ENCODE measurements at regions not wholly inside any gene's neighbourhood (a gene's known extent, or its start where the extent isn't known, plus 50 kb on each side); places are given as distances from the start of the nearest gene placed in this dataset.
"Not testable (repeated sequence)": the region's sequence is repeated elsewhere in the genome, so short reads cannot be mapped to it uniquely, and the experiment has no call there.

DNA sequence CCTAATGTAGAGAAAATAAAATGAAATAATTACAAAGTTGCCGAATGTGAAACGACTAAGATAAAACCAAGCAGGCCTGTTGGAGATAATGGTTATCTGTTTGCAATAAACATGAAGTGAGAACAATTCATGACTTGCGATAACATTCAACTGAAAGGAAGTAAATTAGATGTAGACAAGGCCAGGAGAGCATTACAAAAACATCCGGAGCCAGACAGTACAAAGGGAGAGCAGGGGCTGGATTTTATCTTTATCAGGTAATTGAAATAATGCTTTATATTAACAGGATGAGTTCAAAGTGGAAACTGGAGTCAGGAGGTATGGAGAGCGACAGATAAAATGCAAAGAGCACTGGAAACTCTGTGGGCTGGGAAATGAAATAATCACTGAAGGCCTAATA is 265.6 kb upstream of the GOT2 start:
- DNase-seq (ENCODE audit: low spot score): no peak
- Mint-ChIP-seq H3K36me3 (ENCODE audit: low read depth) (no peaks in the 10 kb centered on the region), H3K27ac (no peak overlapping the region), H3K9me3 (peaks cover 5% of the 10 kb centered on the region), H3K4me3 (ENCODE audit: low read depth) (no peak overlapping the region), H3K27me3 (ENCODE audit: low read depth) (no peaks in the 10 kb centered on the region), H3K4me1 (ENCODE audit: low read depth) (no peaks in the 10 kb centered on the region)
- intact Hi-C loops (cut with micrococcal nuclease): no loop called here

DNA sequence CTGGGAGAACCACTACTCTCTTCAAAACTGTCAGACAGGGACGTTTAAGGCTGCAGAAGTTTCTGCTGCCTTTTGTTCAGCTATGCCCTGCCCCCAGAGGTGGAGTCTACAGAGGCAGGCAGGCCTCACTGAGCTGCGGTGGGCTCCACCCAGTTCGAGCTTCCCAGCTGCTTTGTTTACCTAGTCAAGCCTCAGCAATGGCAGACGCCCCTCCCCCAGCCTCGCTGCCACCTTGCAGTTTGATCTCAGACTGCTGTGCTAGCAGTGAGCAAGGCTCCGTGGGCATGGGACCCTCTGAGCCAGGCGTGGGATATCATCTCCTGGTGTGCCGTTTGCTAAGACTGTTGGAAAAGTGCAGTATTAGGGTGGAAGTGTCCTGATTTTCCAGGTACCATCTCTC is 258.6 kb upstream of the GOT2 start:
- H3K4me1 Mint-ChIP-seq (ENCODE audit: low read depth); intact Hi-C loops (cut with micrococcal nuclease); H3K36me3 Mint-ChIP-seq (ENCODE audit: low read depth); H3K4me3 Mint-ChIP-seq (ENCODE audit: low read depth); H3K27me3 Mint-ChIP-seq (ENCODE audit: low read depth); H3K27ac Mint-ChIP-seq; DNase-seq (ENCODE audit: low spot score): not testable (repeated sequence)
- H3K9me3 Mint-ChIP-seq: peaks cover 27% of the 10 kb centered on the region

DNA sequence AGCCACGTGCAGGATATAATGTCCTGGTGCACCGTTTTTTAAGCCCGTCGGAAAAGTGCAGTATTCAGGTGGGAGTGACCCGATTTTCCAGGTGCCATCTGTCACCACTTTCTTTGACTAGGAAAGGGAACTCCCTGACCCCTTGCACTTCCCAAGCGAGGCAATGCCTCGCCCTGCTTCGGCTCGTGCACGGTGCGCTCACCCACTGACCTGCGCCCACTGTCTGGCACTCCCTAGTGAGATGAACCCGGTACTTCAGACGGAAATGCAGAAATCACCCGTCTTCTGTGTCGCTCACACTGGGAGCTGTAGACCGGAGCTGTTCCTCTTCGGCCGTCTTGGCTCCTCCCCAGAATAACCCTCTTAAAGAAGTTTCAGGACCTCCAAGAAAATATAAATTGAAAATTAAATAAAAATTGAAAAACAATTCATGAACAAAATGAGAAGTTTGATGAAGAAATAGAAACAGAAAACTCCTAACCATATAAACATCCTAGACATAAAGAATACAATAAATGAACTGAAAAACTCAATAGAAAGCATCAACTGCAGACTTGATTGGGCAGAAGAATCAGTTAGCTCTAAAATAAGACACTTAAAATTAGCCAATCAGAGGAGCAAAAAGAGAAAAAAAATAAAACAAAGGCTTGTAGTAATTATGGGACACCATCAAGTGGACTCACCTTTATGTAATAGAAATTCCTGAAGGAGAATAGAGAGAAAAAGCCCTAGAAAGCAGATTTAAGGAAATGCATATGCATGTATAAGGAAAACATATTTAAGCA is 249.3 kb upstream of the GOT2 start:
- DNase-seq (ENCODE audit: low spot score); H3K36me3 Mint-ChIP-seq (ENCODE audit: low read depth); H3K4me3 Mint-ChIP-seq (ENCODE audit: low read depth); intact Hi-C loops (cut with micrococcal nuclease); H3K4me1 Mint-ChIP-seq (ENCODE audit: low read depth); H3K27ac Mint-ChIP-seq; H3K27me3 Mint-ChIP-seq (ENCODE audit: low read depth): not testable (repeated sequence)
- peaks cover 30% of the 10 kb centered on the region for H3K9me3 Mint-ChIP-seq

DNA sequence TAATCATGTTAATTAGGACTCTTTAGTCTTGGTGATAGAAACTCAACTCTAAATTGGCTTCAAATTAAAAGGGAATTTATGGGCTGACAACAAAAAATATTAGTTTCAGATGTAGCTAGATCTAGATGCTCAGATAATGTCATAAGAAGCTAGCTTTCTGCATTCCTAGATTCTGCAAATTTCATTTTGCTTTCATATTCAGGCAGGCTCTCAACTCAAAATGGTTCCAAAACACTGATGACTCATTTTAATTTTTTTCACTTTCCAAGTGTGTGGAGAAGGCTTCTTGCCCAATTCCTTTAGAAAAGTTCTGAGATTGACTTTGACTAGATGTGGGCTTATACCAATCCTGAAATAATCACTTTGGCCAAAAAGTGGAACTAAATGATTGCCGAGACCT is 236.7 kb upstream of the GOT2 start:
- Mint-ChIP-seq H3K4me1 (ENCODE audit: low read depth) (no peaks in the 10 kb centered on the region), H3K36me3 (ENCODE audit: low read depth) (no peaks in the 10 kb centered on the region), H3K9me3 (no peaks in the 10 kb centered on the region), H3K27ac (no peak overlapping the region), H3K4me3 (ENCODE audit: low read depth) (no peak overlapping the region), H3K27me3 (ENCODE audit: low read depth) (no peaks in the 10 kb centered on the region)
- intact Hi-C loops (cut with micrococcal nuclease): no loop called here
- no peak for DNase-seq (ENCODE audit: low spot score)

DNA sequence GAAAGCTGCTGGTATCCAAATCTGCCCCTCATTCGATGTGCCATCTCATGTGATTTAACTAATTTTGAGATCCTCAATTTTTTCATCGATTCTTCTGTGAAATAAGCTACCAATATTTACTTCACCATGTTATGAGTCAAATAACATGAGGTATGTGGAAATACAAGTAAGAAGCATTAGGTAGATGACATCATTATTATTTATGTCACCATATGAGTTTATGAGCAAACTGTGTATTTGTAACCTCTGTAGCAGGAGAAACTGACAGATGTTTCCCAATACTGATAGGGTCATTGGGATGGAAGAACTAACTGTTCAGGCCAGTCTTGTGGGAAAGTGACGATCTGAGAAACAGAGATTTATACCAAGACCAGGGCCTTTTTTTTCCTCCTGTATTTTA is 229.4 kb upstream of the GOT2 start:
- Mint-ChIP-seq H3K4me1 (ENCODE audit: low read depth) (no peaks in the 10 kb centered on the region), H3K9me3 (no peaks in the 10 kb centered on the region), H3K27me3 (ENCODE audit: low read depth) (no peaks in the 10 kb centered on the region), H3K27ac (no peak overlapping the region), H3K36me3 (ENCODE audit: low read depth) (no peaks in the 10 kb centered on the region), H3K4me3 (ENCODE audit: low read depth) (no peak overlapping the region)
- intact Hi-C loops (cut with micrococcal nuclease): no loop called here
- DNase-seq (ENCODE audit: low spot score): no peak

DNA sequence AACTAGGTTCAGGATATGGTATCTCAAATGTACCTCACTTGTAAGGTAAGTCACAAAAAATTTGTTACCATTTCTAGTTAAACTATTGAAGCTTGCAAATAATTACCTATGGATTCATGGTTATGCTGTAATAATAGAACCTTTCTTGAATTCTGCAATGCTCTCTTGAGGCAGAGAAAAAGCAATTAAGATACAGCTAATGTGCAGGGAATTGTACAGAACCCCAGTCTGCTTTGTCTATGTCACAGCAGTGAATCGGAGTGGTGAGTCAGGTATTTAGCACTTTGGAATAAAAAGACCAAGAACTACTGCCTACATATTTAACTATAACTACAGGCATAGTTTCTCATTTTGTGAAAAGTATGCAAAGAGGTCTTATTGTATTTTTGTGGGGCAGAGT is 228.7 kb upstream of the GOT2 start:
- Mint-ChIP-seq H3K27me3 (ENCODE audit: low read depth) (no peaks in the 10 kb centered on the region), H3K36me3 (ENCODE audit: low read depth) (no peaks in the 10 kb centered on the region)

DNA sequence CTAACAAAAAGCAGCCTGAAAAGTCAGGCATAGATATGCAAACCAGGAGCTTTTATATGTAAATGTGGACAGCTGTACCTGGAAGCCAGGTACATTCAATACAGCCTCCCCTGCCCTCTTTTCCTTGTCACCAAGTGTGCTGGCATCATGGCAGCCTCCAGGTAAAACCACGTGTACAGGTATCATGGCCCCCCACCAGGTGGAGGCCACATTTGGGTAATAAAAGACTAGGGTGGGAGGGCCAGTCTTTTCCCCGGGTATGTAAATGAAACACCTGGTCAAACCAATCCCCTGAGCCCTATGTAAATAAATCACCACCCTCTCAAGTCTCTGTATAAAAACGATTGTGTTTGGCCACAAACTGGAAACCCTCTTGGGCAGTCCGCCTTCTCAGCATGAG is 226.4 kb upstream of the GOT2 start:
- Mint-ChIP-seq H3K27me3 (ENCODE audit: low read depth) (no peaks in the 10 kb centered on the region), H3K4me1 (ENCODE audit: low read depth) (no peaks in the 10 kb centered on the region), H3K36me3 (ENCODE audit: low read depth) (no peaks in the 10 kb centered on the region), H3K27ac (no peak overlapping the region), H3K9me3 (no peaks in the 10 kb centered on the region), H3K4me3 (ENCODE audit: low read depth) (no peak overlapping the region)
- intact Hi-C loops (cut with micrococcal nuclease): no loop called here
- DNase-seq (ENCODE audit: low spot score): no peak

More for the DNA sequence above, 228.7 kb upstream of the GOT2 start:
- H3K4me1 Mint-ChIP-seq (ENCODE audit: low read depth): no peaks in the 10 kb centered on the region
- no peak for DNase-seq (ENCODE audit: low spot score)
- H3K27ac Mint-ChIP-seq: no peak overlapping the region
- H3K4me3 Mint-ChIP-seq (ENCODE audit: low read depth): no peak overlapping the region
- H3K9me3 Mint-ChIP-seq: no peaks in the 10 kb centered on the region
- intact Hi-C loops (cut with micrococcal nuclease): no loop called here

DNA sequence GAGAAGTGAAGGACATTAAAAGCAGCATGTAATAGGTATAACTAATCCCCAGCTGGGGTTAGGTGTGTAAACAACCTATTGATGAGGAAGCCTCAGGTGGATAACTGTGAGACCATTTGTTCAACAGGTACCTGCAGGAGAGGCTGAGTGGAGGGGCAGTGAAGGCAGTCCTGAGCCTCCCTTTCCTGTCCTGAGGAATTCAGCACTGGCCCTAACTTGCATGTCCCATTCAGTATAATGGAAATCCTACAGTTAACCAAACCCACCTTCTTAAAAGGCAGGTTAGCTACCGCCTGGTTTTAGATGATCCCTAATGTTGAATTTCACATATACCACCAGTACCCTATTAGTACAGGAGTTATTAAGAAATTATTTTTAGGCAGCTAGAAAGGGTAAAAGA is 225.9 kb upstream of the GOT2 start:
- no peak overlapping the region for H3K27ac Mint-ChIP-seq
- H3K4me3 Mint-ChIP-seq (ENCODE audit: low read depth): no peak overlapping the region
- no peaks in the 10 kb centered on the region for H3K9me3 Mint-ChIP-seq
- no peaks in the 10 kb centered on the region for H3K27me3 Mint-ChIP-seq (ENCODE audit: low read depth)
- no peak for DNase-seq (ENCODE audit: low spot score)
- H3K4me1 Mint-ChIP-seq (ENCODE audit: low read depth): no peaks in the 10 kb centered on the region
- intact Hi-C loops (cut with micrococcal nuclease): no loop called here
- no peaks in the 10 kb centered on the region for H3K36me3 Mint-ChIP-seq (ENCODE audit: low read depth)

DNA sequence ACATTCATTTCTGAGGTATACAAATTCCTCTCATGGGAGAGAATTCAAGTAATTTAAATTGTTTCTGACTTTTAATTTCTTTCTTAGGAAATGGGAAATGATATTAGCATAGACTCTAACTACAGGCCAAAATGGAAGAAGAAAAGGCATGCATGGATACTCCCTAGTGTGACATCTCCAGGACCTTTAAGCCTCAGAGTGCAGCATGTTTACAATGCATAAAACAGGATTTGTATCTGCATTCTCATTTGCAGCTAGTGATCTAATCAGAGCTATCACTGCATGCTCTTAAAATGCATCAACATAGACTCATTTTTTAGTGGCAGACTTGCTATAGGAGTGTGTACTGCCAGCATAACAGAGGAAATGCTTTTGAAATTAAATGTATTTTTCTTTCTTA is 224.6 kb upstream of the GOT2 start:
- Mint-ChIP-seq H3K27me3 (ENCODE audit: low read depth) (no peaks in the 10 kb centered on the region), H3K4me3 (ENCODE audit: low read depth) (no peak overlapping the region), H3K27ac (no peak overlapping the region), H3K9me3 (no peaks in the 10 kb centered on the region), H3K36me3 (ENCODE audit: low read depth) (no peaks in the 10 kb centered on the region), H3K4me1 (ENCODE audit: low read depth) (no peaks in the 10 kb centered on the region)
- DNase-seq (ENCODE audit: low spot score): no peak
- intact Hi-C loops (cut with micrococcal nuclease): no loop called here

DNA sequence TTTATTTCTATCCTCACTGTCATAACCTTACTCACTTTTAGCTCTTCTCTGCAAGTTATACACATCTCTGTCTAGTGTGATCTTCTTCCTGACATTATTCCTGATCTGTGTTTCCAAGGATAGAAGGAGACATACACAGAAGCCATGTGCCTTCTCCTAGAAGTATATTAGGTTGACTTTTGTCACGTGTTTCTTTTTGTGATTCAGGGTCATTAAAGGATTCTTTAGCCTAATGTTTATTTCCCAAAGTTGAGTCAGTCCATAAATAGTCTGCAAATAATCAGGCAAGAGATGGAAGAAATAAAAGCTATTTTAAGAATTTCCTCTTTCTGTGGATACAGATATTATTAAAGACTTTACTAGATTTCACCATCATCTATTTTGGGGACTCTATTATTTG is 214.1 kb upstream of the GOT2 start:
- H3K9me3 Mint-ChIP-seq: no peaks in the 10 kb centered on the region
- no peak overlapping the region for H3K4me3 Mint-ChIP-seq (ENCODE audit: low read depth)
- intact Hi-C loops (cut with micrococcal nuclease): no loop called here
- H3K27me3 Mint-ChIP-seq (ENCODE audit: low read depth): no peaks in the 10 kb centered on the region
- no peak for DNase-seq (ENCODE audit: low spot score)
- H3K4me1 Mint-ChIP-seq (ENCODE audit: low read depth): no peaks in the 10 kb centered on the region
- H3K27ac Mint-ChIP-seq: no peak overlapping the region
- no peaks in the 10 kb centered on the region for H3K36me3 Mint-ChIP-seq (ENCODE audit: low read depth)

DNA sequence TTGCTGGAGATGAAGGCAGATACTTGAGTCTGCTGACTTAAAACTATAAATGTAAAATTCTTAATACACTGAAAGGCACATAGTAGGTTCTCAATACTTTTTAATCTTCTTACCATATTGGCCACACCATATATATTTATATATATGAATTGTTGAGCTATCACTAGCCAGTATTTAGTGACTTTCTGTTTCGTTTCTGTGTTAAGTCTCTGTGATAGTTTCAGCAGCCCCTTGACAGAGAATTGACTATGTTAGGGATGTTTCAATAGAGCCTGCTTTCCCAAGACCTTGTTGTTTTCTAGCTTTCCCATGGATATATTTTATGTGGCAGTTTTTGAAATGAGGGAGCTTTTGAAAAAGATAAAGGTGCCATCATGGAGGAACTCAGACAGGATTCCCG is 206.5 kb upstream of the GOT2 start:
- H3K27ac Mint-ChIP-seq: no peak overlapping the region
- H3K4me1 Mint-ChIP-seq (ENCODE audit: low read depth): no peaks in the 10 kb centered on the region
- no peaks in the 10 kb centered on the region for H3K36me3 Mint-ChIP-seq (ENCODE audit: low read depth)
- no peaks in the 10 kb centered on the region for H3K9me3 Mint-ChIP-seq
- intact Hi-C loops (cut with micrococcal nuclease): no loop called here
- H3K27me3 Mint-ChIP-seq (ENCODE audit: low read depth): no peaks in the 10 kb centered on the region
- DNase-seq (ENCODE audit: low spot score): no peak
- no peak overlapping the region for H3K4me3 Mint-ChIP-seq (ENCODE audit: low read depth)

DNA sequence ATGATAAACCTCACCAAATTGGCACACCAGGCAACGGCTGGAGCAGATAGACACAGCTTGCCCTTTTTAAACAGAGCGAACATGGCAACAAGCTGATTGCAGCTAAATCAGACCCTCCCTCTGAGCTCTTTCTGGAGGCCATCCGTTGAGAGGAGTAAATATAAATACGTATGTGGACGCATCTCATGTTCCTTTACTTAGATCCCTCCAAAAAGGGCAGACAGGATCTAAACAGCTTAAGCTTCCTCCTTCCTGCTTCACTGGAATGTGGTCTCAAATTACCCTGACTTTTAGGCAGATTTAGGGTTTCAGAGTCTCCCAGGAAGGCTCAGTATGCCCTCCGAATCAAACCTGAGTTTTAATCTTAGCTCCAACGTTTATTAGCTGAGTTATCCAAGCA is 204.7 kb upstream of the GOT2 start:
- no peak overlapping the region for H3K4me3 Mint-ChIP-seq (ENCODE audit: low read depth)
- no peaks in the 10 kb centered on the region for H3K36me3 Mint-ChIP-seq (ENCODE audit: low read depth)
- DNase-seq (ENCODE audit: low spot score): no peak
- no peaks in the 10 kb centered on the region for H3K27me3 Mint-ChIP-seq (ENCODE audit: low read depth)
- intact Hi-C loops (cut with micrococcal nuclease): no loop called here
- H3K4me1 Mint-ChIP-seq (ENCODE audit: low read depth): no peaks in the 10 kb centered on the region
- H3K9me3 Mint-ChIP-seq: no peaks in the 10 kb centered on the region
- no peak overlapping the region for H3K27ac Mint-ChIP-seq

DNA sequence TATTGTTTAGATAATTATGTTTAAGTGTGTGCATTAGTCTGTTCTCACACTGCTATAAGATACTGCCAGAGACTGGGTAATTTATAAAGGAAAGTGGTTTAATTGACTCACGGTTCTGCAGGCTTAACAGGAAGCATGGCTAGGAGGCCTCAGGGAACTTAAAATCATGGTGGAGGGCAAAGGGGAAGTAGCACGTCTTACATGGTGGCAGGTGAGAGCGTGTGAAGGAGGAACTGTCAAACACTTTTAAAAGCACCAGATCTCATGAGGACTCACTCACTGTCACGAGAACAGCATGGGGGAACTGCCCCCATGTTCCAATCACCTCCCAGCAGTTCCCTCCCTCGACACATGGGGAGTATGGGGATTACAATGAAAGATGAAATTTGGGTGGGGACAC is 203.5 kb upstream of the GOT2 start:
- Mint-ChIP-seq H3K27me3 (ENCODE audit: low read depth) (no peaks in the 10 kb centered on the region), H3K9me3 (no peaks in the 10 kb centered on the region), H3K4me3 (ENCODE audit: low read depth) (no peak overlapping the region), H3K27ac (no peak overlapping the region), H3K36me3 (ENCODE audit: low read depth) (no peaks in the 10 kb centered on the region), H3K4me1 (ENCODE audit: low read depth) (no peaks in the 10 kb centered on the region)
- intact Hi-C loops (cut with micrococcal nuclease): no loop called here
- no peak for DNase-seq (ENCODE audit: low spot score)

DNA sequence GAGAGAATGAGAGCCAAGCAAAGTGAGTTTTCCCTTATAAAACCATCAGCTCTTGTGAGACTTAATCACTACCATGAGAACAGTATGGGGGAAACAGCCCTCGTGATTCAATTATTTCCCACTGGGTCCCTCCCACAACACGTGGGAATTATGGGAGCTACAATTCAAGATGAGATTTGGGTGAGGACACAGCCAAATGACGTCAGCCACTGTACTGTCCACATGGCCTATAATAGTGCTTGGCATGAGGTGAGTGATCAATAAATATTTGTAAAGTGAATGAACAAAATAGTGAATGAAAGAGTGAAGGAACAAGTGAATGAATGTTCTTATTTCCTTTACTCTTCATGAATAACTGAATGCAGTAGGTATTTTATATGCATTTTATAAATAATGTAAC is 199.1 kb upstream of the GOT2 start:
- no peak for DNase-seq (ENCODE audit: low spot score)
- H3K4me1 Mint-ChIP-seq (ENCODE audit: low read depth): no peaks in the 10 kb centered on the region
- no peaks in the 10 kb centered on the region for H3K9me3 Mint-ChIP-seq
- H3K27ac Mint-ChIP-seq: no peak overlapping the region
- H3K36me3 Mint-ChIP-seq (ENCODE audit: low read depth): no peaks in the 10 kb centered on the region
- H3K4me3 Mint-ChIP-seq (ENCODE audit: low read depth): no peak overlapping the region
- intact Hi-C loops (cut with micrococcal nuclease): no loop called here
- no peaks in the 10 kb centered on the region for H3K27me3 Mint-ChIP-seq (ENCODE audit: low read depth)
